GDM1 (cell line): ENCODE measurements at regions not wholly inside any gene's neighbourhood (a gene's known extent, or its start where the extent isn't known, plus 50 kb on each side); places are given as distances from the start of the nearest gene placed in this dataset.
"Not testable (repeated sequence)": the region's sequence is repeated elsewhere in the genome, so short reads cannot be mapped to it uniquely, and the experiment has no call there.

ENCODE experiments used
- DNase-seq: peaks from one replicate; lab custom pipeline; 2025; lab: John Stamatoyannopoulos, UW

DNA sequence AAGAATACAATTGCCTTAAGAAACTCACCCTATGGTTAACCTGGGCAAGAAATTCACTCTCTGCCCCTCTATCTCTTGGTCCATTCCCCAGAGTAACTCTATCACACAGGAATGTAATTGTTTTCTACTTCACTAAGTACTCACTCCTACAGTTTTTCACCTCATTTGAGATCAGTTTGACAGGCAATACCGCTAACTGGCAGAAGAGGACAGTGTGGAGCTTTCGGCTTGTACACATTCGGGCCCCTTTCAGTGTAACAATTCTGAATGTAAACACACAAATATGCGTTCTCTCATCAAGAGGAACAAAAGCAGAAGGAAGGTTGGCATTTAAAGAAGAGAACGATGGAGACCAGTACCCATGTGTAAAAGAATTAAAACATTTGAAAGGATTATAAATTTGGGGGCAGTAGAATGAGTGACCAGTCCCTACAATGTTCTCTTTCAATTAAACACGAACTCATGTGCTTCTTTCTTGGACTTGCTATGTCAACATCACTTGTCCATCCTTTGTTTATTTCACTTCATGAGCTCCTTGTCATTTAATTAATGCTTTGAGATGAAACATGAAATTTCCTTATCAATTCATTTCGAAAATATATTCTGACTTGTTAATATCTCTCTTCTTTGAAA is 188.5 kb upstream of the GRAMD2B start:
- DNase-seq, result no peak

DNA sequence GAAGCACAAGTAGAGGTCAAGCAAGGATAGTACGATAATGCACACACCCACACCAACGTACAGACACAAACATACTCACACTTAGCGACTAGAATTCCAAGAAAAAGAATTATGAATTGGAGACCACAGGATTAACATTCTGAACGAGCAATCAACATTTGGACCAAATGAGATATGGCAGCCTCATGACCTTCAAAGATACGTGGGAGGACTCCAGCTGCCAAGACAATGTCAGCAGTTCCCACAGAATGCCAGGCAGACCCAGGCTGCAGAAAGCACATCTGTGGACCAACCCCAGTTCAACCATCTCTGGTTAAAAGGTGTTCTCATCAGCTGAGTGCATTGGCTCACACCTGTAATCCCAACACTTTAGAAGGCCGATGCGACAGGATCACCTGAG is 187.6 kb upstream of the GRAMD2B start:
- DNase-seq, result no peak

DNA sequence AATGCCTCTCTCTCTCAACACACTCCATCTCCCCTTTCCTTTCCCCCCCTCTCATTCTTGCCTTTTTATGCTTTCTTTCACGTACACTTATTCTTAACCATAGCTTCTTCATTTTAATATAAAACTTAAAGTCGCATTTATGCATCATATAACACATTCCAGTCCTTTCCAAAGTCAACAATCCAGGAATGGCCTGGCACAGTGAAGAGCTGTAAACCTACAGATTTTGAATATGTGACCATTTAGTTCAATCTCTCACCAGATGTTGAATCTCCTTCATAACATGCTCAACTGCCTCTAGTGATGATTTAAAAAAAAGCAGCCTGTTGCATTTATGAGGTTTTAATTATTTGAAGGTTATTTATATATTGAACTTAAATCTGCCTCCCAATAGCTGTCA is 186.2 kb upstream of the GRAMD2B start:
- no peak for DNase-seq

DNA sequence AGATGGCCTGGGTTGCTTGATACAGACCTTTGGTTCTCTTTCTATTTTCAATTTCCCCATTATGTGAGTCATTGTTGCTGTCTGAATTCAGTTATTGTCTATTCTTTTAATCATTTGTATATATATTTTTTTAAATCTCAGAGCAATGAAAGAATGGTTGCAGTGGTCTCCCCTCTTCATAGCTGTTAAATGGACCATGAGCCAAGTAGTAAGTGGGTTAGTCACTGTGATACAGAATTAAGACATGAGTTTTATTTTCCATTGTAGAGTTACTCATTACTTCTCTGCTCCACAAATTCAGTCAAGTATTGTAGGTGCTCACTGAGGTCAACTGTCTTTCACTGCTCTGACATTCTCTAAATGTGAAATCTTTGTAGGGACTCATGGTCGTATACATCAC is 174.6 kb upstream of the GRAMD2B start:
- no peak for DNase-seq

DNA sequence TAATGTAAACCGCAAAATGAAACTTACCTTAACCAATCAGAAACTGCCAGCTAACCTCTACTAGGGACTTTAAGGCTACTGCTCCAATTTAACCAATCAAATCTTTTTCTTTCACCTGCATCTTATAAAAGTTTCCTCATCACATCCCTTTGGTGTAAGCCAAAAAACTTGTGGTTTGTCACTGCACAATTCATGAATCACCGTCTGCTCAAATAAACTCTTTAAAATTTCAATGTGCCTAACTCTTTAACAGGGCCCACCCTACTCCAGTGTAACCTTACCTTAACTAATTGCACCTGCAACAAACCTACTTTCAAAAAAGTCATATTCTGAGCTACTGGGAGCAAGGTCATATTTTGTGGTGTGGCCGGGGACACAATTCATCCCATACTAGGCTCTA is 172.2 kb upstream of the GRAMD2B start:
- no peak for DNase-seq

DNA sequence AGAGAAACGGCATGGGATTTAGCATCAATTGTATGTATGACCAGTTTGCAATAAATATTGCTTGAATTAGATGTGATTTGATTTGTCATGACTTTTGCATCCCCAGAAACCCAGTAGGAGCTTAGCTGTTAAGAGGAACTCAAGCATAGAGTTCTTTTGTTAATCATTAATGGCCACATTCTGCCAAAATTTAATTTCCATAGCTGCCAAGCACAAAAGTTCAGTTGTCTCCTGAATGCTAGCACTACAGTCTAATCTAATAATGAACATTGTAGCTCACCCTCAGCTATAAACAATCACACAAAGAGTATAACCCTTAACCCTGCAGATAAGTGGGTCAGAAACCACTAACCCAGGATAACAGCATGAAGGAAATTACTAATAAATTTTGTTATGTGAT is 169.8 kb upstream of the GRAMD2B start:
- DNase-seq, result no peak

DNA sequence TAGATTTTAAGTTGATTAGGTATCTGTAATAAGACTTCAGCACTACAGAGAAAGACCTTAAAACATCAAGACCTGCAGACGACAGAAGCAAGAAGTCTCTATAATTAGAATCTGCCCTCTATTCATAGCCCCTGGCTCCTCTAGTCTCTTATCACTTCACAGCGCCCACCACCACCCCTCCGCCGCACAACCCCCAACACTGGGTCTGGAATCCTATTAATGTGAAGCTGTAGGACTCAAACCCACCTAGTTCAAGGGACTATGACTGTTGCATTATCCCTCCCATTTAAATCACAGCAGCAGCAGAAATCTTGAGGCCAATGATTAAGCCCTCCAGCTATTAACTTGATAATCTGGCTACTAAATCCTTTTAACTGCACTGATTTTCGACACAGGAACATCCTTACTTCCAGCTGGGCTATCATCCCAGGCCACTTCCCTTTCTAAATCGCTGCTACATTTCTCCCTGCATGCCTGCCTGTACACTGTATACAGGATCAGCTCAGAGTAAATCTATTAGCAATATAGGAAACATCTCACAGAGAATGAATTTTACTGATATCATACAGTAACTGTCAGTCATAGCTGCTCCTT is 159.5 kb upstream of the GRAMD2B start:
- DNase-seq, result no peak

DNA sequence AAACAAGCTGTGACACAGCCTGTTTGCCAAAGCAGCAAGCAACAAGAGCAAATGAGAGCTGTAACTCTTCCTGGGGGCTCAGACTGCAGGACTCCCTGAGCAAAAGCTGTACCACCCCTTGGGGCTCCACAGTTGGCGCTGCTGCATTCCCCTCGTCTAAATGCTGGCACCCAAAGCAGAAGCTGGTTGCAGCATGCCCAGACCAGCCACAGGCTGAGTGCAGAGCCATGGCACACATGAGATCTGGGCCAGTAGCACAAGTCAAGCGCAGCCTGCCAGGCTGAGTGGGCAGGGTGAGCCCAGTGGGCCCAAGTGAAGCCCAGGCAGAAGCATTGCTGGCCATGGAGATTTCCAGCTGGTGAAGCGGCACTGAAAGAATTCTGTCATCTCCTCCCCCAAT is 157.3 kb upstream of the GRAMD2B start:
- DNase-seq, result no peak

DNA sequence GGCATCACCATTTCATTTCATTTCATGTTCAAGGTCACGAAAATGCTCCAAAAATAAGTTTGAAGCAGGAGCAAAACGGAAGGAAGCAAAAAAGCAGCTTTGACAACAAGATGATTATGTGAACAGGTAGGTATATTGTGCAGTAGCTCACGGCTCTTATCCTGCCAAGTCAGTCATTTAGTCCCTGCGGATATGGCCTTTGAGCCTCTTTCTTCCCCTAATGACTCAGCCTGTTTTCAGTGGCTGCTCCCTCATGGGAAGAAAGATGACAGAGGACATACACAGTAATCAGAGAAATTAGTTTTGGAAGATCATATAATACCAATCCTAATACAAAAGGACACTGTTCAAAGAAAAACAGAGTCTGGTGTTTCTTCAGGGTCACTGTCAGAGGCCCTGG is 155.8 kb upstream of the GRAMD2B start:
- no peak for DNase-seq

DNA sequence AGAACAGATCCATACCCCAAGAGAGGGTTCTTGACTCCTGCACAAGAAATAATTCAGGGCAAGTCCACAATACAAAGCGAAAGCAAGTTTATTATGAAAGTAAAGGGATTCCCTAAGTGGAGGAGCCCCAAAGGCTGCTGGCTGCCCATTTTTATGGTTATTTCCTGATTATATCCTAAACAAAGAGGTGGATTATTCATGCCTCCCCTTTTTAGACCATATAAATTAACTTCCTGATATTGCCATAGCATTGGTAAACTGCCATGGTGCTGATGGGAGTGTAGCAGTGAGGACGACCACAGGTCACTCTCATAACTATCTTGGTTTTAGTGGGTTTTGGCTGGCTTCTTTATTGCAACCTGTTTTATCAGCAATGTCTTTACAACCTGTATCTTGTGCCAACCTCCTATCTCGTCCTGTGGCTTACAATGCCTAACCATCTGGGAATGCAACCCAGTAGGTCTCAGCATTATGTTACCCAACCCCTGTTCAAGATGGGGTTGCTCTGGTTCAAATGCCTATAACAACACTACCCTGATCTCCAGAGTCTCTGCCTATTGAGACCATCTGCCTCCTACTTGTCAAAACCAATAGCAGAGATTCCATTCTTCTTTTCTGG is 154.4 kb upstream of the GRAMD2B start:
- no peak for DNase-seq

DNA sequence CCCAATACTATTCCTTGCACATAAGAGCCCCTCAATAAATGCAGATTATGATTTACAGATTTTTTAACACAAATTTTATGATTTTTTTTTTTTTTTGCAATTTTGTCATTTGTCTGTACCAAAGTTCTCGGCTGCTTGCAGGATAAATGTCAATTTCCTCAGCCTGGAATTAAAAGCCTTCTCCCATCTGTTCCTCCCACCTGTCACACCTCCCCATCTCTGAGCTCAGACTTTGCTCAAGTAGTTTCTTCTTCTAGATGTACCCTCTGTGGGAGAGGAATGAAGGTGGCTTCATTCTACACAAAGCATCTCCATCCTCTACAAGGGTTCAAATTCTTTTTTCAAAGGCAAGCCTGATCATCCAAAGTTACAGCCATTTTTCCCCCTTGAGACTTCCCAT is 153.7 kb upstream of the GRAMD2B start:
- no peak for DNase-seq

DNA sequence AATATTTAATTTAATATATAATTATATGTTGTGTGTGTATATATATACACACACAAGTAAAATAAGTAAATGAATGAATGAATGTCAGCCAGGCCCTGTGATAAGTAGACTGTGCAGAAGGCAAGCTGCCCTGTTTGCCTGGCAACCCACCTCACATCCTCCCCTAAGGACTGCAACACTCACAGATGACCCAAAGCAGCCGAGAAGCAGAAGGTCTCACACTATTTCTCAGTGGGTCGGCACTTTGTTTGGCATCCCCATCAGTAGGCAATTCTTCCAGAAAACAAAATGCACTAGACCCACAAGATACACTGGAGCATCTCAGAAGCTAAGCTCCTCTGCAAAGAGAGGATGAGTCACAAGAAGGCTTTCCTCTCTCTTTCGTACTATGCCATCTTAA is 152.1 kb upstream of the GRAMD2B start:
- DNase-seq, result no peak

DNA sequence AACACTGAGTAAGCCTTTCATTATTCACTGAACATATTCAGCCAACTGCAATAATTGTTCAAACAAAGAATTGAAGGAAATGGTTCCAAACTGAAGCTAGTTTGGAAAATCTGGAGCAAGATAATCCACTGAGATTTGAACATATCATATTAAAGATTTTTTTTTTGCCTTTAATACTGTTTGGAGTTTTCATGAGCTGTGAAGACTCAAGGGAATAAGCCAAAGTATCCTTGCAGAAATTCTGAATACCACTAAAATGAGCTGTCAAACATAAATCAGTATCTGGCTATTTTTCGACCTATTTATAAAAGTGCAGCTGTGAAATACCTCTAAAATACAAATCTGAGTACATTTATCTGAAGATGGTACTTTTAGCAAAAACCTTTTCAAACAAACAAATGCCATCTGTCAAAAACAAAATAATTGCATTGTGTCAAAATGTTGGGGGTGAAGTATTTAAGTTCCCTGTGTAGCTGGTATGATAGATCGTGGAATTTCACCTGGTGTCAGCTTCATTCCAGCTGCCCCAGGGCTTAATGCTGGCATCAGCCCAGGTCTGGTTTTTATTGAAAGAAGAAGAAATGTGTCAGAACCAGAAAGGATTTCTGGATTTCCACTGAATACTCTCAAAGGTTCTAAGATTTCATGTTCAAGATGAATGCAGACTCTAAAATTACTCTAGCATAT is 149.0 kb upstream of the GRAMD2B start:
- DNase-seq, result no peak

DNA sequence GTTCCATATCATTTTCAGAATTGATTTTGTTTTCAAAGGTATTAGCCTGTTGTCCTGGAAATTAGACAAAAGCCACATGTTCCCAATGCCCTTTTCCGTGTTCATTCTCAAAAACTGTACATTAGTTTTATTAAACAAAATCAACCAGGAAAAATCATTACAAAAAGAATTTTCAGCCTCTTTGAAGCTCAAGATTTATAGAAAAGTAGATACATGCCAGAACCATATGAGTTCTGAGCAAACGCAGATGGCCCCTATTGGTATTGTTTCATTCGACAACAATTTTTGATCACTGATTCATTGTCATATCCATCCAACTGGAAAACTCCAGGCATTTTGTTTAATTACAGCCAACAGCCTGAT is 148.5 kb upstream of the GRAMD2B start:
- DNase-seq, result no peak

DNA sequence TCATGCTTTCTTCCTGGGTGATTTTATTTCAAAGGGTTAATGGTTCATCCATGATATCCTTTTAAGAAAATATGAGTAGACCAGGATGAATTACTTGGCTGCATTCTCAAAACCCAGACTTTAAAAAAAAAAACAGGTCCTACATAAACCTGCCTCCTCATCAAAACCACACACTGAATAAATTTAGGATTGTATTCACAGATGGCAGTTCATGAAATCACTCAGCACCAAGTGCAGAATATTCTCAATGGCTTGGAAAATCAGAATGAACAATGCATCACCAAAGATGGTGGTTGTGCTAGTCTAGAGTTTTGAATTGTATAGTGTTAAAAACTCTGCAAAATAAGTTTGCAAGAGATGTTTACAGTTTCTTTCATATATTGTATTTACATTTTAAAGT is 145.4 kb upstream of the GRAMD2B start:
- no peak for DNase-seq

DNA sequence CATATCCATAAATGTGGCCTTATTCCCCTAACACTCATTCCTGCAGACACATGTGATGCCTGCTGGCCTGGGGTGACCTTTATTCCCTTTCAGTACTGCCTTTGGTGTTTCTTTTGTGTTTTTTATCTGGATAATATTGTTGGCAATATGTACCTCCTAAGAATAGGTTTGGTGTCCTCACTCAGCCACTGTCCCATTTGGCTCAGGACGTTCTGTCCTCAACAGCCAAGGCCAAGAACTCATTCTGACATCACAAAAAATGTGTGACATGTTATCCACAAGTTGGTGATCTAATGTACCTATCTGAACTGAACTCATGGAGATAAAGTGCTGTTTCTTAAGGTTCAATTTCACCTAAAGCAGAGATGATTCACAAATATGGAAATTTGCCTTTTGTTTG is 142.9 kb upstream of the GRAMD2B start:
- DNase-seq, result no peak

DNA sequence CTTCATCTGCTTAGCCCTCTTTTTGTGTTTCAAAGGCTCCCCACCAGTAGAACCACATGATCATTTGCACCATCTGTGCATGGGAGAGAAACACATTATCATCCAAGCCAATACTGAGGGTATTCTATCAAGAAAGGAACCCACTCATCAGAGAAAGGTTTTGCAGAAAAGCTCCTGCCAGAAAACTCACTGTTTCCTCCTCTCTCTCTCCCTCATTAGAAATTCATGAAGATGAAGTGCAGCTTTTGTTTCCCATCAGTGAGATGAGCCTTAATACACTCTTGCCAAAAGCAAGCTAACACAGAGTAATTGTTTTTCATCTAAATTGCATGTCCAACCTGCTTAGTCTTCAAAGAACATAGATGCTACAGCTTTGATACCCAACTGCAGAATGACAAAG is 142.4 kb upstream of the GRAMD2B start:
- DNase-seq, result no peak

DNA sequence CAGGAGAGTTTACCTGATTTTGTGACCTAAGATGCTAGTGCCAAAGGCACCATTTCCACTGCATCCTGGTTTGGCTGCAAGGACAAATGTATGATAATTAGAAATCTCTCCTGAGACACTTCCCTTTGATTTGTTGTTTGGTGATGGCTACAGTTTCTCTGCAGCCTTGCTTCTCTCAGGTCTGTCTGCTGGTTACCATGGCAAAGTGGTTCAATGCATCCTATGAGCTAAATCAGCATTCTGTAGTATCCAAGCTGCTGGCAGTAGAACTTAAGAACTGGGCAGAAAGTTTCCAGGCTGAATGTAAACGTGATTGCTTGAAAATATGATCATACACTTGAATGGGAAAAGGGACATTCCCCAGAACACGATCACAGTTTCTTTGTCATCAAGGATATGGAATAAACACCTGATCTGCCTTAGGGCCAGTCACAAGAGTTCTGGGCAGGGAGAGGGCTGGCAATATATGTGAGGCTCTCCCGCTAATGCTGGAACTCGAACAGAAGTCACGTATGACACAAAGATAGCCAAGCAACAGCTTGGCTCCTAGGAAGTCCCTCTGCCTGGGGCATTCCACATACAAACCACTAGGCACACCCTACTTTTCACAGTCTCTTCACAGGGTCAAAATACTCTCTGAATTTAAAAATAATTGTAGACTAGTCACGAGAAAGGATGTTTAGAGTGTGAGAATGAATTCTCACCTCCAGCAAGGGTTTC is 138.1 kb upstream of the GRAMD2B start:
- DNase-seq, result no peak

DNA sequence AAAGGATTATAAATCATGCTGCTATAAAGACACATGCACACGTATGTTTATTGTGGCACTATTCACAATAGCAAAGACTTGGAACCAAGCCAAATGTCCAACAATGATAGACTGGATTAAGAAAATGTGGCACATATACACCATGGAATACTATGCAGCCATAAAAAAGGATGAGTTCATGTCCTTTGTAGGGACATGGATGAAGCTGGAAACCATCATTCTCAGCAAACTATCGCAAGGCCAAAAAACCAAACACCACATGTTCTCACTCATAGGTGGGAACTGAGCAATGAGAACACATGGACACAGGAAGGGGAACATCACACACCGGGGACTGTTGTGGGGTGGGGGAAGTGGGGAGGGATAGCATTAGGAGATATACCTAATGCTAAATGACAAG is 127.1 kb upstream of the GRAMD2B start:
- DNase-seq, result not testable (repeated sequence)

DNA sequence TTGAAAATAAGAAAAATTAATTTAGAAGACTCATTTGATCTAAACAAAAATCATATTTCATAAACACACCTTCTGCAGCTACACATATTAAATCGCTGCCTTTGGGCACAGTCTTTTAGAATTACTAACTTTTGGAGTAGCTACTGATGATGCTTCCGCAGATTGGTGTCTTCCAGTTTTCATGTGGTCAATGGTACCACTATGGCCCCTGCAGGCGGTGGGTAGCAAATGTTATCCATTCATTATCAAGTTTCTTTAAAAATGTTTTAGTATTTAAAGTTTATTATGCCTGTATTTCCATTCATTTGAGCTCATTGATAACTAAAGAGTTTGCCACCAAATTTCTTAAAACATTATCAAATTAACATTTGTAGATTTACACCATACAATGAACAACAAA is 122.9 kb upstream of the GRAMD2B start:
- DNase-seq, result no peak

DNA sequence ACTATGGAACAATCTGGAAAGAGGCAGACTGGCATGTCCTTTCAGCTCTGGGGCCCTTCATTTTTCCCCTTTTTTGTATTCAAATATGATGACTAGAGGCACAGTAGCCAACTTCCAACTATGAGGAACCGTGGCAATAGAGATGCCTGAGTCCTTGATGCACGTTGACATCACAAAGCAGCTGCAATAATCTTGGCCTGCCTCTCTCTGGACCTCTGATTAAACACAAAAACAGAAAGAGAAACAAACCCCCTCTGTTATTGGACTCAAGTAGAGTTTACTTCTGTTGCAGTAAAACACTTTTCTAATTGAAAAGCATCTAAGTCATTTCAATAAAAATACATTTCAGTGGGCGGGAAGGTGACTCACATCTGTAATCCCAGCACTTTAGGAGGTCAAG is 122.2 kb upstream of the GRAMD2B start:
- no peak for DNase-seq

DNA sequence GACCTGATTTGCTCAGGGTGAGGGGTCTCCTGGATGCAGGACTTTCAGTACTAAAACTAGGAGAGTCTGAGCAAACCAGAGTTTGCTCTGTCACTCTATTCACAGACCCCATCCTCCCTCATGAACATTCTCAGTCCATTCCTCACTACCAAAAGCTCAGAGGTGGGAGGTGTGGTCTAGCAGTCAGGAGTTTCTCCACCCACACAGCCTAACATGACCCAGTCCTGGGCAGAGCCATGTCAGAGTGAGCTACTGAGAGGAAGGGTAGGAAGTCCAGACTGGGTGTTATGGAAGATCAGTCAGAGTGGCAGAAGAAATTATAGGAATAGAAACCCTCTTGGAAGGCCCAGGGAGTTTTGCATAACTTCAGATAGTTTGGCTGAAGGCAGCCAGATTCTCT is 113.3 kb upstream of the GRAMD2B start:
- DNase-seq, result no peak

DNA sequence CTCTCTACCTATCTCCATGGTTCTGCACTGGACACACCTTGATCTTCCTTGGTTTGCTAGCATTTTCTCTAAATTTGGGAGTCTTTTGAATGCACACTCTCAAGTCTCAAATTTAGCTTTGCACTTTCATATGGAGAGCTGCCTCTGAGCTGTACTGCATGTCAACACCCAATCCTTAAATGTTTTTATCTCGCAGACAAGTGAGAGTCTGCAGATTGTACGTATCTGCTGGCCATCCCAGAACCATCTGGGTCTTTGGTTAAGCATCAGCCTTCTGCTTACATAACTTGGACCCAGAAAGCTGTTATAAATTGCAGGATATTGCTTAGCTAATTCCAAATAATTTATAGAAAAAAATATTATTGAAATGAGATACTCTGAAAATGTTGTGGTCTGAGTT is 111.4 kb upstream of the GRAMD2B start:
- DNase-seq, result no peak
